ENCODE measurements at regions not wholly inside any gene's neighbourhood (a gene's known extent, or its start where the extent isn't known, plus 50 kb on each side); places are given as distances from the start of the nearest gene placed in this dataset.
"Not testable (repeated sequence)": the region's sequence is repeated elsewhere in the genome, so short reads cannot be mapped to it uniquely, and the experiment has no call there.

DNA sequence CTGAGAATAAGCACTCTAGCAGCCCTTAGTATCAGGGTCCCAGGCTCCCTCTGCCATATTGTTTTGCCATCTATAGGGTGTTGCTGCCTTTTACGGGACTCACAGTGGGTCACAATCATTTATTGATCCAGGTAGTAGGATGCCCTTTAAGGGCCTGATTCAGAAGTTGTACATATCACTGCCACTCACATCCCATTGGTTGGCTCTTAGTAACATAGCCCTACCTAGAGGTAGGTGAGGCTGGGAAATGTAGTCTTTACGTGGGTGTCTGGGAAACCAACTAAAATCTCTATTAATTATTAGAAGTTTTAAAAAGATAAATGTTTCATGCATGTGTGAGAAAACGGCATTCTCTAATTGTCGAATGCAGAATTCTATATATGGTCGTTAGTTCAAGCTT lies 78.8 kb upstream of the ATP5PO start:
- no peak for DNase-seq (ENCODE audit: low read depth)

DNA sequence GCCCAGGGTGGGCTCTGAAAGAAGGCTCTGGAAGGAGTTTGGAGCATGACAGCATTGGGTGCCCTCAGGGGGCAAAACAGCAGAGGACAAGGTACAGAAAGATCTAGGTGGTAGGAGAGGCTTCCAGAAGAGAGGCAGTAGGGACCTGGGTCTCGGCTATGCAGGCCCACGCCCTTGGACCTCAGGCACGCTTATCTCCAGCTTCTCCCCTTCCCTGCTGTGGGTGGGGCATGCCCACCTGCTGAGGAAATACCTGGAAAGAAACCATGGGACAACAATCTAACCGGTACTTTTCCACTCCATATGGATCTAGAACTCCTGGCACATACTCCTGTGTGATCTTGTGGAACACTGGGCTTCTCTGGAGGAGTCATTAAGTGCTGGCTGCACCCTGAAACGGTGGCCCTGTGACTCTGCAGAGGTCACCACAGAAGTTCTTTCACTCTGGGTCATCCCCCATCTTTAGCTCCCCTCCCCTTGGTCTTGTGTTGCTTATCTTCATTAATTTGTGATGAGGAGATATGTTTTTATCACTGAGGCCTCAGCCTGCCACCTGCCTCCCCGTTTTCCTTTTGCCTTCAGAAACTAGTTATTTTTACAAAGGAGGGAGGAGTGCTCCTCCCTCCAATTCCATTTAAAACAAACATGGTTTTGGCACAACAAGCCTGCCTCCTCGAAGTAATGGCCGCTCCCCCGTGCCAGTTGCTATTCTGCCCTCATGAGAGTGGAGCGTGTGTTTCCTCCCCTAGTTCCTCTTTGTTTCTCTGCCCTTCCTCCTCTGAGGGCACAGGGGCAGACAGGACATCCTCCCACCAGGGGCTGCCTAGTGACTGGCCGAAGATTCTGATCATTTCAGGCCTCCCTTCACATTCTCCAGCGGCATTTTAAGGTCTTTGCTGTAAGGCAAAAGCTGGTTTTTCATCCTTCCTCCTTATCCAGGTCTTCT lies 78.0 kb upstream of the ATP5PO start:
- DNase-seq (ENCODE audit: low read depth), result no peak

DNA sequence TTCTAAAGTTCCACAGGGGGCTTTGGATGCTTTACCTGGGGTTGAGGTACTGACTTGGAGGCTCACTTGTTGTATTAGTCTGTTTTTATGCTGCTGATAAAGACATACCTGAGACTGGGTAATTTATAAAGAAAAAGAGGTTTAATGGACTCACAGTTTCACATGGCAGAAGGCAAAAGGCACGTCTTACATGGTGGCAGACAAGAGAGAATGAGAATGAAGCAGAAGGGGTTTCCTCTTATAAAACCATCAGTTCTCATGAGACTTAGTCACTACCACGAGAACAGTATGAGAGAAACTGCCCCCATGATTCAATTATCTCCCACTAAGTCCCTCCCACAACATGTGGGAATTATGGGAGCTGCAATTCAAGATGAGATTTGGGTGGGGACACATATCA lies 76.8 kb upstream of the ATP5PO start:
- DNase-seq (ENCODE audit: low read depth), result not testable (repeated sequence)

DNA sequence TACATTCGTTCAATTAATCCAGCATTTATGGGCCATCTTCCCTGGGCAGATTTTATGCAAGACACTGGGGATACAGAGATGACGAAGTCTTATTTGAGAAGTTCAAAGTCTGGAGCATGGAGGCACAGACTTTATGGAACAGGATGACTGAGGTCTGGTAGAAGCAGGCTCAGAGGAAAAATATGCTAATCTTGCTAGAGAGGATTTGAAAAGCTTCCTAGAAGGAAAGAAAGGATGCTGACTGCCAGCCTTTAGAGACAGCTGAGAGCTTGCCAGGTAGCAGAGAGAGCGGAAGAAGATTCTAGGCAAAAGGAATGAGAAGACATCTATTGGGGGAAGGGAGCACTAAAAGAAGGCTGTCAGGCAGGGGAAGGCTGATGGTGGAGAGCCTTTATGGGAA lies 75.5 kb upstream of the ATP5PO start:
- no peak for DNase-seq (ENCODE audit: low read depth)

DNA sequence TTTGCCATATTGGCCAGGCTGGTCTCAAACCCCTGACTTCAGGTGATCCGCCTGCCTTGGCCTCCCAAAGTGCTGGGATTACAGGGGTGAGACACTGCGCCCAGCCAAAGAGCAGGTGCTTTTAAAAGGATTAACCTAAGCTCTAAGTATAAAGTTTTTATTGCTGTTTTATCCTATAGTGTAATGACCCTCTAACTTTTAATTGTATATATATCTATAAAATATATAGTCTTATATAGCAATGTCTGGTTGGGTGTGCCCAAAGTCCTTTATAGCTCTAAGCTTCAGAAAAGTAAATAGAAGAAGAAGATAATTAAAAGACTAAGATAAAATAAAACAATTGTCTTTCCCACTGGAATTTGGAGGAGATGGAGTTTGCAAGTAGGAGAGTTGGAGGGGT lies 73.8 kb upstream of the ATP5PO start:
- no peak for DNase-seq (ENCODE audit: low read depth)

DNA sequence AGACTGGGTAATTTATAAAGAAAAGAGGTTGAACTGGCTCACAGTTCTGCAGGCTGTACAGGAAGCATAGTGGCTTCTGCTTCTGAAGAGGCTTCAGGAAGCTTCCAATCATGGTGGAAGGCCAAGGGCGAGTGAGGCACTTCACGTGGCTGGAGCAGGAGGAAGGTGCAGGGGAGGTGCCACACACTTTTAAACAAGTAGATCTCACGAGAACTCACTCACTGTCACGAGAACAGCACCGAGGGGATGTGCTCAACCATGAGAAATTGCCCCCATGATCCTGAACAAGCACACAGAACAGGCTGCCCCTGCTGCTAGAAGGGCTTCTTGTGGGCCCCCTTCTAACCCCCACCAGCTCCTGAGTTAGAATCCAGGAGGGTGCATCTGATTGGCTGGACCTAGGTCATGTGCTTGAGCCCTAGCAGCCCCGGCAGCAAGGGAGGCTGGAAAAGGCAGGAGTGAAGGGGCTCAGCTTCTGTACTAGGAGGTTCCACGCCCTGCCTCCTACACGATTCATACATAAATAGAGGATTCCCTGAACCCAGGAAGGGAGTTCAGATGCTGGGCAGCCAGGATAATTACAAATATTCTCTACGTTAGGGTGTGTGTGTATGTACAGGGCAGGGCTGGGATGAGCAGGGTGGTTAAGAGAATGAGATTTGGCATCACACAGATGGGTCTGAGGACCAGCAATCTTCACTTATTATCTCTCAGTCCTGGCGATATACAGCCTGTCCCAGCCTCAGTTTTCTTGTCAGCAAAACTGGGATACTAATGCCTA lies 72.8 kb upstream of the ATP5PO start:
- no peak for DNase-seq (ENCODE audit: low read depth)

DNA sequence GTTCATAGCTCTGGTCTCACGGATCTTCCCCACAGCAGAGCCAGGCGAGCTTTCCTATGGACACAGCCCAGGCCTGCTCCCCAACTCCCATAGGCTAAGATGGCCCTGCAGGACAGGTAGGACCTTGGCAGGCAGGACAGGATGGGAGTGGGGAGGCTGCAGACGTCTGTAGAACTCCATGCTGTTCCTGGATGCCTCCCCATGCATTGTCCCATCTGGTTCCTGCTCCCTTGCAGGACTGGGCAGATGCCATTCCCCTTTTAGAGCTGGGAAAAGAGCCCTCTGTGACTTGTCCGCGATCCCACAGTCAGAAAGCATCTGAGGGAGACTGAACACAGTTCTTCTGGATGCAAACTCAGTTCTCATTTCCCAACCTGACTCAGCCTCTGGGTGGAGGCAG lies 71.9 kb upstream of the ATP5PO start:
- DNase-seq (ENCODE audit: low read depth), result no peak

DNA sequence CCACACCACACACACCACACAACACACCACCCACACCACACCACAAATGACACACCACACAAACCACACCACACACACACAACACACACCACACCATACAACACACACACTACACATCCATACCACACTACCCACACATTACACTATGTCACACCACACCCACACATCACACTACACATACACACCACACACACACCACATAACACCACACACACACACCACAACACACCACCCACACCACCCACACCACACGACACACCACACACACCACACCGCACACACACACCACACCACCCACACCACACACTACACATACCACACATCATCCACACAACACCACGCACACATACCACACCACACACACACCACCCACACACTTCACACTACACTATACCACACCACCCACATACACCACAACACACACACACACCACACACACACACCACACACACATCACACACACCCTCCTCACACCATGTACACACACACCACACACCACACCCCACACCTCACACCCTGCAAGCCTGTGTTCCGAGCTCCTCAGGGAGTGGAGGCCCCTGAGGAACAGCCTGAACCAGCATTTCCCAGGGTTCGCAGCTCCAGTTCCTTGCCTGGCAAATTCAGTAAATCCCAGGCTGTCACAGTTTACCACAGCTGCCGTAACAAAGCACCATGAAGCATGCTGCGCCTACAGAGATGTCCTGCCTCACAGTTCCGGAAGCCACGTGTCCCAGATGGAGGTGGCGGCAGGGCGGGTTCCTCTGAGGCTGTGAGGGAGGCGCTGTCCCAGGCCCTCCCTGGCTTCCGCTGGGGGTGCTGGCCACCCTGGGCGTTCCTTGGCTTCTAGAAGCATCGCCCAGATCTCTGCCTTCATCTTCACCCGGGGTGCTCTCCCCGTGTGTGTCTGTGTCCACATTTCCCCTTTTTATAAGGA lies 69.8 kb upstream of the ATP5PO start:
- DNase-seq (ENCODE audit: low read depth), result no peak

DNA sequence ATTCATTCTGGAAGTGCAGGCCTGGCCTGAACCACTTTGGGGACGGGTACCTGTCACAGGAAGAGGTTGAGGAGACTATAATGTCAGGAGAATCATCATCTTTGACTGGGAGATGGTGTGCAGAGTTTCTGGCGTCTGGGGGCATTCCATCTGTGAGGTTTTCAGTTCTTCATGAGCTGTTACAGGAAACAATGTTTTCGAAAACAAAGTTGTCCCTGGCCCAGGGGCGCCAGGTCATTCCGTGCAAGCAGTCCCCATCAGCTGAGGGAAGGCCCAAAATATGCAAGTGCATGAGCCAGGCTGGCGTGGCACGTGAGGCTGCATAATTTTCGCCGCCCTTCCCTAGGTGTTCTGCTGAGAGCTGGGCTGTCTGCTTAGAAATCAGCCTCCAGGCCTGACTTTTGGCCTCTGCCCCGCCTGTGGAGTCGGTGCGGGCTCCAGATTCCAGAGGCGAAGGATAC lies 68.4 kb upstream of the ATP5PO start:
- DNase-seq (ENCODE audit: low read depth), result no peak

DNA sequence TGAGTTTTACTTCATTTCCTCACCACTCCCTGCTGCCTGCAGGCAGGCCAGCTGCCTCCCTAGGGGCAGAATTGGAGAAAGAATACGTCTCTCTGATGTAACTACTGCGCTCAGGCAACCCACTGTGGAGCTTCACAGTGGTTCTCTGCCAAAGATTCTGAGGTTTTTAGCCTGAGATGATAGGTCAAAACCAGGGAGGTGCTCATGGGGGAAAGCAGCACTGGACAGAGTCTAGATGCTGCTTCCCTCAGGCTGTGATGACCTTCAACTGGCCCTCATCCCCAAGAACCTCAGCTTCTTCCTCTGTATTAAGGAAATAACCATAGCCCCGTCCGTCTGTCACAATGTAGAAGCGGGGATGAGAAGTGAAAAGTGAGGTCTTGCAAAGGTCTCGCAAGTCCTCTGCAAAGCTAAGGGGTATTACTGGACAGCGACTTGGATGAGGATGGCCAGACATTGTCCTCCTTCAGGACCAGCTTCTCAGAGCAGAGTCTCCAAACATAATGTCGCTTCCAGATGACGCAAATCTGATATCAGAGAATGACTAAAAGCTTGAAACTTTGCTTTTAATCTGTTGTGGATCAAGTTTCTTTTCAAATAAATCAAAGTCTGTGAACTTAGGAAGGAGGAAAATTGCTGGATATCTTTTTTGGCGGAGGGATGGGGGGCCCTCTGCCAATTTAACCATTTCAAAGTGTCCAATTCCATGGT lies 65.9 kb upstream of the ATP5PO start:
- DNase-seq (ENCODE audit: low read depth), result no peak

DNA sequence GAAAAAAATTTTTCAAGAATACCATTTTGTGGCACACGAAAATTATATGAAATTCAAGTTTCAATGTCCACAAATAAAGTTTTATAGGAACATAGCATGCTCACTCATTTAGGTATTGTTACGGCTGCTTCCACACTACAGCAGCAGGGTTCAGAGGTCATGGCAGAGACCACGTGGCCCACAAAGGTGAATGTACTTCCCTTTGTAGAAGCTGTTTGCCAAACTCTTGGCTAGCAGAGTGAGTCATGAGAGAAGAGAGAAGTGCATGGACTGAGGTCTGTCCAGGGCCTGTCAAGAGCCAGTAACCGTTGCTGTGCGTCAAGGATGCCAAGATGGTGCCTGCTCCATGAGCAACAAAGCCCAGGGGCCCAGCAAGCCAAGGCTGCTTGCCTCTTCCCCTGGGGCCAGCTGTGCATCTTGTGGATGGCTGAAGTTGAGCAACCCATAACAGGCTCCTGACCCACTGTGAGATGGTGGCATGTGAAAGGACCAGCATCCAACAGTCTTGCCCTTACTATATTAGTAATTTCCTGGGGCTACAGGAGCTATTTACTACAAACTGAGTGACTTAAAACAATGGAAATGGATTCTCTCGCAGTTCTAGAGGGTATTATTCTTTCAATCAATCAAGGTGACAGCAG lies 64.8 kb upstream of the ATP5PO start:
- DNase-seq (ENCODE audit: low read depth), result no peak

DNA sequence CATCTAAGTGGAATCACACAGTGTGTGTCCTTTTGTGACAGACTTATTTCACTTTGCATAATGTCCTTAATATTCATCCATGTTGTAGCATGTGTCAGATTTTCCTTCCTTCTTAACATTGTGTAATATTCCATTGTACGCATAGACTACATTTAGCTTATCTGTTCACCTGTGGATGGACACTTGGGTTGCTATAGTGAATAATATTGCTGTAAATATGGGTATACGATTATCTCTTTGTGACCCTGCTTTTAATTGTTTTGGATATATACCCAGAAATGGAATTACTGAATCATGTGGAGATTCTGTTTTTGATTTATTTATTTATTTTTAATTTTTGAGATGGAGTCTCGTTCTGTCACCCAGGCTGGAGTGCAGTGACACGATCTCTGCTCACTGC lies 63.0 kb upstream of the ATP5PO start:
- DNase-seq (ENCODE audit: low read depth), result no peak

DNA sequence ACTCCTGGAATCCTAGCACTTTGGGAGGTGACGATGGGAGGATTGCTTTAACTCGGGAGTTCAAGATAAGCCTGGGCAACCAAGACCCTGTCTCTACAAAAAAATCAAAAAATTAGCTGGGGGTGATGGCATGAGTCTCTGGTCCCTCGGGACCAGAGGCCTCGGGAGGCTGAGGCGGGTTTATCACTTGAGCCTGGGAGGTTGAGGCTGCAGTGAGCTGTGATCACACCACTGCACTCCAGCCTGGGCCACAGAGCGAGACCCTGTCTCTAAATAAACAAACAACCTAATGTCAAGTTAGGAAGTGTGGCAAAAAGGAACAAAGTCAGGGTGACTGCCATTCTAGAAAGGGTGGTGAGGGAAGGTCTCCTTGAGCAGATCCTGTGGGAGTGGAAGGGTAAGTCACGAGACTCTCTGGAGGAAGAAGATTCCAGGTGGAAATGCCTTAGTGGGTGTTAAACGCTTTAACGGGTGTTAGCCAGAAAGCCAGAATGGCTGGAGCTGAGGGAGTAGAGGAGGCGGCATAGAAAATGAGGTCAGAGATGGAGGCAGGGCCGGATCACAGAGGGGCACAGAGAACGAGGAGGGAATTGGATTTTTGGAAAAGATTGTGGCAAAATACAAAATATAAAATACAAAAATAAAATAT lies 62.2 kb upstream of the ATP5PO start:
- DNase-seq (ENCODE audit: low read depth), result no peak

DNA sequence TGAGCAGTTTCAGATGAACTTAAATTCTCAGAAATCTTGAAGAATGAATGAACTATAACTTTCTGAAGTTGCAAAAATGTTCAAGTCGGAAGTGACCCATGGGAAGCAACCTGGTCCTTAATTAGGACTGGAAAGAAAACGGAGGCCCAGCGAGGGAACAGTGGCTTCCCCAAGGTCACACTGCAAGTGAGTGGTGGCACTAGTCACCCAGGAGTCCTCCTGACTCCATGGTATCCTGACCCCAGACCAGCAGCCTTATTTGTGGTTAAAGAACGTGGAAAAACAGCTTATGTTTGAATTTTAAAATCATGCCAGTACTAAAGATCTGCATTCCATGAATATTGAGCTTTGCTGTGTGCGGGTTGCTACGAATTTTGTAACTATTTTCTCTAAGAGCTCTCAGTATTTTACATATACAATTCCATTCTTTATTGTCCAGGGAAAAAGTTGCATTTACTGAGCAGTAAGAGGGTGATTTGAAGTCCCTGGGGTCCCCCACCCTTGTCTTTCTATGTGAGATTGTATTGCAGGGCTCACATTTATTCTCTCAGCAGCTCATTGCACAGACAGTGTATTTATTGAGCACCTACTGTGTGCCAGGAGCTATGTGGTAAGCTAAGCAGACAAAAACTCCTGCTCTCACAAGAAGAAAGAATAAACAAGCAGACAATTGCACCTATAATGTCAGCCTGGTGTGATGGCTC lies 61.6 kb upstream of the ATP5PO start:
- no peak for DNase-seq (ENCODE audit: low read depth)

DNA sequence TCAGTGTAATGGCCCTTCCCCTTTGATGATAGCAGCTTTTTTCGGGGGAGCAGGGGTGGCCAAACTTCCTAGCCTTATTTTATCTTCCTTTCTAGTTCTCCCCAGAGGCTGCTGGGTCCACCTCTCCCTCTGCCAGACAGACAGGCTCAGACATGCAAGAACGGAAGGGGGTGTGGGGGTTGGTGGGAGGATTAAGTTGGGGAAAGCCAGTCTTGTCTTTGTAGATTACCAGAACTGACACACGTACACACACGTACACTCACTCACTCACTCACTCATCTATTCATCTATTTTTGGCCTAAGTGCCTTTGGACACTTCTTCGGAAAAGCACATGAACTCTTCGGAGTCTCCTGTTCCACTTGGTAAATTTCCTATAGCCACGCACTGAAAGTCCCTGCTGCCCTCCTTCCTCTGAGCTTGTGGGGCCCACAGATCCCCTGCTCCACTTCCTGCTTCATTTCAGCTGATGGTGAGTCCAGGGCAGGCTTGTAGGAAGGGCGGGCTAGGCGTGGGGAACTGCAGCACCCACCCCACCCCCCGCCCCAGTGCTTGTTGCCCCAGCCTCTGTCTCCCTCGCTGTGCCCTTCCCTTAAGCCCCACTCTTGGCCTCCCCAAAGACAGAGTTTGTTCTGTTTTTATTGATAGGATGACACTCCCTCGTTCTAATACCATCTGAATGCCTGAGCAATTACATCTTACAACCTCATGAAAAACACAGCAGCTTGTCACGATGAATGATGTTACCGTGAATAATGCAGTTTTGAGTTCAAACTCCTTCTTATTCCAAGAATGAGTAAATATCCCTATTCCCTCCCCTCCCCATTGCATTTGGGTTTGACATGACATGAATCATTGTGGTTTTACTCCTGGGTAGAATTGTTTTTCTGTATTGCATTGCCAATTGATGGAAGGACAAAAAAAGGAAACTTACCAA lies 60.7 kb upstream of the ATP5PO start:
- peak; percentile 98 for DNase-seq (ENCODE audit: low read depth)

DNA sequence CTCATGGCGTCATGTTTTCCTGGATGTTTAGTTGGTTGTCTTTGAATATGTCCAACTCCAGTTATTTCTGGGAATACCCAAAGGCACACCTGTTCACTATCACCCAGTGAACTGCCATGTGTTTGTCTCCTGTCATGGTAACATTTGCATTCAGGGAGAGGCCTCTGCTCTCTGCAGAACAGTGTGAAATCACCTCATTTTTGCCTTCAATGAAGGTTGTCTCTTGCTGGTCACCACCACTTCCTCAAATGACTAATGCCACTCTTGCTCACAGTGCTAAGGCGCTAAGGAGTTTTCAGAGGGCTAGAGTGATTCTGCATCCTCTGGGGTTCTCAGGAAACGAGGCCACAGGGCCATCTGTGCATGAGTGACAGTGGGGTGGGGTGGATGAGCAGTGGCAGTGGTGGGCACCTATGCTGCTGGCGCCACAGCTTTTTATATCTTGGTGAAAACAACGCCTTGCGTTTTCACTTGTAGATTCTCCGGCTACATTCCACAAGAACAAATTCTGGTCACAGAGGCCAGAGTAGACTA lies 60.0 kb upstream of the ATP5PO start:
- DNase-seq (ENCODE audit: low read depth), result peak; percentile 72

DNA sequence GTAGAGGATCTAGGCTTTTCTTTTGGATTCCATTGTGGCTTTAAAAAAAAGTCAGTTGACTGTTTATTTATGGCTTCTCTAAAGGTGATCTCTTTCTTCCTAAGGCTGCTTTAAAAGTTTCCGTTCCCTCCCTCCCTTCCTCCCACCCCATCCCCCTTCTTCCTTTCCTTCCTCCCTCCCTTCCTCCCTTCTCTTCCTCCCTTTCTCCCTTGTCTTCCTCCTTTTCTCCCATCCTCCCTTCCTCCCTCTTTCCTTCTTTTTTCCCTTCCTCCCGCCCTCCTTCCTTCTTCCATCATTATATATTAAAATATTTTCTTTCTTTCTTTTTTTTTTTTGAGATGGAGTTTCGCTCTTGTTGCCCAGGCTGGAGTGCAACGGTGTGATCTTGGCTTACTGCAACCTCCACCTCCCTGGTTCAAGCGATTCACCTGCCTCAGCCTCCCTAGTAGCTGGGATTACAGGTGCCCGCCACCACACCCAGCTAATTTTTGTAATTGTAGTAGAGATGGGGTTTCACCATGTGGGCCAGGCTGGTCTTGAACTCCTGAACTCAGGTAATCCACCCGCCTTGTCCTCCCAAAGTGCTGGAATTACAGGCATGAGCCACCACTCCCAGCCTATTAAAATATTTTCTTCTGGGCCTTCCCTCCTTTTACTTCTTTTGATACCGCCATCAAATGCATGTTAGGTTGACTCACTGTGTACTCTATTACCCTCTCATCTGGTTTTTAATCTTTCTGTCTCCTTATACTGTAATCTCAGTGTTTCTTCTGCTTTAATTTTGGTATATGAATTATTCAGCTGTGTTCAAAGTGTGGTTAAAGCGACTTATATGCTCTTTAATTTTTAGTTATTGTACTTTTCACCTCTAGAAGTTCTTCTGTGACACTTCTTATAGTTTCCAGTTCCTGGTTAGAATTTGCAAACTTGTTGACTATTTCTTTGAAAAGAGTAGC lies 59.2 kb upstream of the ATP5PO start:
- DNase-seq (ENCODE audit: low read depth), result no peak
